Cardiac muscle cell (in vitro differentiated cells and primary cell): ENCODE measurements at regions not wholly inside any gene's neighbourhood (a gene's known extent, or its start where the extent isn't known, plus 50 kb on each side); places are given as distances from the start of the nearest gene placed in this dataset.

Source experiments
- DNase-seq, 2 donors: peaks; one replicate each; pipeline versions ENCODE4 v3.0.0 to v3.0.0-alpha.2; 2010 to 2017; ENCODE audit warnings: low read depth in 1 of 2, low spot score in 1 of 2
- H3K27ac ChIP-seq: fragments of 200-600 bp; sonication (generic); 2 replicates; pipeline ENCODE4 v1.5.1; 2016
- H3K27me3 ChIP-seq: fragments of 200-600 bp; sonication (generic); 2 replicates; pipeline ENCODE4 v1.6.0; 2016; ENCODE audit warnings: control low read depth
- H3K36me3 ChIP-seq: fragments of 200-600 bp; sonication (generic); 2 replicates; pipeline ENCODE4 v1.5.1; 2016; ENCODE audit warnings: control low read depth
- H3K4me1 ChIP-seq: fragments of 200-600 bp; sonication (generic); 2 replicates; pipeline ENCODE4 v1.8.1; 2017; ENCODE audit warnings: low read depth, mild to moderate bottlenecking, mixed run types
- H3K4me3 ChIP-seq: fragments of 200-600 bp; sonication (generic); 2 replicates; pipeline ENCODE4 v1.5.1; 2016; ENCODE audit warnings: mild to moderate bottlenecking
- H3K9me3 ChIP-seq: fragments of 200-600 bp; sonication (generic); 2 replicates; pipeline ENCODE4 v1.5.1; 2017; ENCODE audit warnings: low read depth, mild to moderate bottlenecking, control low read depth
- CTCF ChIP-seq: IDR thresholded peaks from 2 replicates; pipeline ENCODE4 v1.5.1; 2012; ENCODE audit warnings: low read depth, mild to moderate bottlenecking, low read length

GRCh38 chr12:107619831-107620230, 65.8 kb upstream of the PWP1 start:
- no peak for TF ChIP-seq CTCF
- DNase-seq: no peak

GRCh38 chr12:107622001-107622400, 63.6 kb upstream of the PWP1 start:
- H3K4me1 ChIP-seq: no peaks in the 10 kb centered on the region
- no peak overlapping the region for H3K27ac ChIP-seq
- no peak overlapping the region for H3K4me3 ChIP-seq
- H3K36me3 ChIP-seq: no peaks in the 10 kb centered on the region
- no peaks in the 10 kb centered on the region for H3K9me3 ChIP-seq
- TF ChIP-seq CTCF: peak; percentile 36
- DNase-seq: peak in 1 of 2 donors; percentile 13
- H3K27me3 ChIP-seq: no peaks in the 10 kb centered on the region

More at GRCh38 chr12:107619831-107620230, 65.8 kb upstream of the PWP1 start:
- Histone ChIP-seq H3K36me3 (no peaks in the 10 kb centered on the region), H3K27ac (no peak overlapping the region), H3K9me3 (no peaks in the 10 kb centered on the region), H3K4me1 (no peaks in the 10 kb centered on the region), H3K4me3 (no peak overlapping the region), H3K27me3 (no peaks in the 10 kb centered on the region)

GRCh38 chr12:107624493-107624892, 61.1 kb upstream of the PWP1 start:
- Histone ChIP-seq H3K27ac (no peak overlapping the region), H3K36me3 (no peaks in the 10 kb centered on the region), H3K4me3 (no peak overlapping the region), H3K27me3 (no peaks in the 10 kb centered on the region), H3K4me1 (no peaks in the 10 kb centered on the region), H3K9me3 (no peaks in the 10 kb centered on the region)
- TF ChIP-seq CTCF: no peak
- DNase-seq: no peak

GRCh38 chr12:107631715-107632114, 53.9 kb upstream of the PWP1 start:
- TF ChIP-seq CTCF: no peak
- Histone ChIP-seq H3K4me3 (no peak overlapping the region), H3K27ac (no peak overlapping the region), H3K36me3 (no peaks in the 10 kb centered on the region), H3K27me3 (no peaks in the 10 kb centered on the region), H3K4me1 (peaks cover 11% of the 10 kb centered on the region), H3K9me3 (no peaks in the 10 kb centered on the region)
- DNase-seq: no peak

GRCh38 chr12:107632246-107632645, 53.4 kb upstream of the PWP1 start:
- no peak for DNase-seq
- H3K27me3 ChIP-seq: no peaks in the 10 kb centered on the region
- peaks cover 11% of the 10 kb centered on the region for H3K4me1 ChIP-seq
- H3K27ac ChIP-seq: no peak overlapping the region
- no peaks in the 10 kb centered on the region for H3K36me3 ChIP-seq
- no peaks in the 10 kb centered on the region for H3K9me3 ChIP-seq
- no peak for TF ChIP-seq CTCF
- no peak overlapping the region for H3K4me3 ChIP-seq

GRCh38 chr12:107634530-107634929, 51.1 kb upstream of the PWP1 start:
- TF ChIP-seq CTCF: no peak
- Histone ChIP-seq H3K27me3 (no peaks in the 10 kb centered on the region), H3K4me1 (peaks cover 11% of the 10 kb centered on the region), H3K9me3 (no peaks in the 10 kb centered on the region), H3K27ac (no peak overlapping the region), H3K36me3 (no peaks in the 10 kb centered on the region), H3K4me3 (no peak overlapping the region)
- DNase-seq: no peak
